Tibial artery (tissue), 4 donors: ENCODE measurements at regions not wholly inside any gene's neighbourhood (a gene's known extent, or its start where the extent isn't known, plus 50 kb on each side); places are given as distances from the start of the nearest gene placed in this dataset.
A peak's percentile ranks its signal among the peaks of the same experiment; 100 is the strongest.

Source experiments
- DNase-seq, 2 donors: peaks; one replicate each; pipeline ENCODE4 v3.0.0-alpha.2; 2019
- H3K27ac ChIP-seq, 2 donors: fragments of 200-600 bp; sonication (generic) in 1 of 2; 1 replicate in 1 of 2; 2 replicates in 1 of 2; pipeline ENCODE4 v1.5.1; 2018 to 2019; ENCODE audit warnings: mild to moderate bottlenecking in 1 of 2
- H3K27me3 ChIP-seq, 2 donors: fragments of 200-600 bp; sonication (generic) in 1 of 2; one replicate each; pipeline versions ENCODE4 v1.5.1 to v1.6.0; 2016 to 2019
- H3K36me3 ChIP-seq, 3 donors: fragments of 200-600 bp; sonication (generic) in 2 of 3; one replicate each; pipeline ENCODE4 v1.5.1; 2016 to 2019; ENCODE audit warnings: mild to moderate bottlenecking in 2 of 3
- H3K4me1 ChIP-seq, 4 donors: fragments of 200-600 bp; sonication (generic) in 2 of 4; 1 replicate in 3 of 4; 2 replicates in 1 of 4; pipeline ENCODE4 v1.5.1; 2016 to 2019
- H3K4me3 ChIP-seq, 2 donors: fragments of 200-600 bp; sonication (generic) in 1 of 2; 1 replicate in 1 of 2; 2 replicates in 1 of 2; pipeline ENCODE4 v1.5.1; 2018 to 2019; ENCODE audit warnings: mild to moderate bottlenecking in 2 of 2
- H3K9me3 ChIP-seq, 3 donors: fragments of 200-600 bp; sonication (generic) in 1 of 3; one replicate each; pipeline ENCODE4 v1.5.1; 2016 to 2019
- intact Hi-C: fragments of 100-400 bp; cut with DNase I; formaldehyde crosslinking; loops from one replicate; pipeline ENCODE4 v1.15.0; 2023; ENCODE audit warnings: low total_unique reads
- TF ChIP-seq, protein P1 (sequence below), 2 experiments: fragments of 200-600 bp in 1 of 2; fragments of 450-650 bp in 1 of 2; IDR thresholded peaks; one replicate each; pipeline ENCODE4 v1.5.1; 2017 to 2019; ENCODE audit warnings: antibody characterized with exemption in 2 of 2, mild to moderate bottlenecking in 1 of 2, moderate library complexity in 1 of 2

DNA sequence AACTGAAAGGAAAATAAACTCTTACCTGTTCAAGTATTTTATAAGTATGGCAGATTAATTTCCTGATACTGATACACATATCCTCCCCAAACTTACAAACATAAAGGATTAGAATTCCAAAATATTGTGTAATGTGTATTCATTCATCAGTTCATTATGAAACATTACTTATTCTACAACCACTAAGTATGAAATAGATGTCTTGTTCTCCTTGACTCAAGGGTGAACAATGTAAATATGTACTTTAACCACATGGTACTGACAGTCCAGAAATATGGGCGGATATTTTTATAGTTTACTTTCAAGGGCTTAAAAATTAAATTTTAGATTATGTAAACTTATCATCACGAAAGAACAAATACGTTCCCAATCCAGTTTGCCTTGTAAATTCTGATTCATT, 334.0 kb downstream of the LIG4 start:
- TF ChIP-seq, protein P1, sequence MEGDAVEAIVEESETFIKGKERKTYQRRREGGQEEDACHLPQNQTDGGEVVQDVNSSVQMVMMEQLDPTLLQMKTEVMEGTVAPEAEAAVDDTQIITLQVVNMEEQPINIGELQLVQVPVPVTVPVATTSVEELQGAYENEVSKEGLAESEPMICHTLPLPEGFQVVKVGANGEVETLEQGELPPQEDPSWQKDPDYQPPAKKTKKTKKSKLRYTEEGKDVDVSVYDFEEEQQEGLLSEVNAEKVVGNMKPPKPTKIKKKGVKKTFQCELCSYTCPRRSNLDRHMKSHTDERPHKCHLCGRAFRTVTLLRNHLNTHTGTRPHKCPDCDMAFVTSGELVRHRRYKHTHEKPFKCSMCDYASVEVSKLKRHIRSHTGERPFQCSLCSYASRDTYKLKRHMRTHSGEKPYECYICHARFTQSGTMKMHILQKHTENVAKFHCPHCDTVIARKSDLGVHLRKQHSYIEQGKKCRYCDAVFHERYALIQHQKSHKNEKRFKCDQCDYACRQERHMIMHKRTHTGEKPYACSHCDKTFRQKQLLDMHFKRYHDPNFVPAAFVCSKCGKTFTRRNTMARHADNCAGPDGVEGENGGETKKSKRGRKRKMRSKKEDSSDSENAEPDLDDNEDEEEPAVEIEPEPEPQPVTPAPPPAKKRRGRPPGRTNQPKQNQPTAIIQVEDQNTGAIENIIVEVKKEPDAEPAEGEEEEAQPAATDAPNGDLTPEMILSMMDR (IDR thresholded peaks at IDR 0.05): no peak
- Histone ChIP-seq H3K4me1 (no peaks in the 10 kb centered on the region), H3K9me3 (peaks cover 0 to 2% (median 0%) of the 10 kb centered on the region in 3 donors), H3K27me3 (no peaks in the 10 kb centered on the region), H3K36me3 (no peaks in the 10 kb centered on the region), H3K27ac (no peak overlapping the region), H3K4me3 (no peak overlapping the region)
- DNase-seq: no peak
- intact Hi-C loops: no loop called here

DNA sequence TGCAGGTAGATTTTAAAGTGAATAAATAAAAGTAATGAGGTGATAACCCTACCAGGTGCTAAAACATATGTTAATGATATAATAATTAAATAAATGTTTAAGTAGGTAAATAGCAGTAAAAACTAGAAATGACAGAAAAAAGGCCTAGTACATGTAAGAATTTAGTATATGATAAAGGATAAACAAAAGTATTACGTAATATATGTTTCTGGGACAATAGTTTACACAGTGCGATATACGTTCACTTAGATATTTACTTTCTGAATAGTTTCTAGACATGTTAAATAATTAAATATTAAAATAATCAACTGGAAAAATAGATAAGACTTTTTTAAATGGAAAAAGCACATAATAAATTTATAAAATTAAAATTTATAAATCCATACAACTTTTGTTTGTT, 340.9 kb downstream of the LIG4 start:
- H3K36me3 ChIP-seq: no peaks in the 10 kb centered on the region
- peaks cover 0 to 14% of the 10 kb centered on the region in 2 donors for H3K27me3 ChIP-seq
- no peak overlapping the region for H3K27ac ChIP-seq
- peaks cover 0 to 3% (median 0%) of the 10 kb centered on the region in 3 donors for H3K9me3 ChIP-seq
- TF ChIP-seq, protein P1 (IDR thresholded peaks at IDR 0.05): no peak
- no peak for DNase-seq
- no peak overlapping the region for H3K4me3 ChIP-seq
- no peaks in the 10 kb centered on the region for H3K4me1 ChIP-seq
- intact Hi-C loops: no loop called here

DNA sequence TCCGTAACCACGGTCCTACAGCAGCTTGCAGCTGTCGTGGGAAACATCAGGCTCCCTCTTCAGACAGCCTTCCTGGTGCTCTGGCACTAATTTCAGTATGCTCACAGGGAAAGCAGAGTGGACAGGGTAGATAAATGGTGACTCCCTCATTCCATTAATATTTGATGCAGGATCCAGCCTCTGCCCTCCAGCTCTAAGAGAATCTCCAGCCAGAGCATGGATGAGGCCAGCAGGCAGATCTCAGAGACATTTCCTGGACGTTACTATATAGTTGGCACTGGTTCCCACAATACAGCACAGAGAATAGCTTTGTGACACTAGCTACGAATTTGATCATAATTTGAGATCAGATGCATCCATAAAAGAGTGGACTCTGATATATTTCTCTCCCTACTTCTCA, 341.4 kb downstream of the LIG4 start:
- peaks cover 0 to 14% of the 10 kb centered on the region in 2 donors for H3K27me3 ChIP-seq
- no peak for DNase-seq
- TF ChIP-seq, protein P1 (IDR thresholded peaks at IDR 0.05): no peak

DNA sequence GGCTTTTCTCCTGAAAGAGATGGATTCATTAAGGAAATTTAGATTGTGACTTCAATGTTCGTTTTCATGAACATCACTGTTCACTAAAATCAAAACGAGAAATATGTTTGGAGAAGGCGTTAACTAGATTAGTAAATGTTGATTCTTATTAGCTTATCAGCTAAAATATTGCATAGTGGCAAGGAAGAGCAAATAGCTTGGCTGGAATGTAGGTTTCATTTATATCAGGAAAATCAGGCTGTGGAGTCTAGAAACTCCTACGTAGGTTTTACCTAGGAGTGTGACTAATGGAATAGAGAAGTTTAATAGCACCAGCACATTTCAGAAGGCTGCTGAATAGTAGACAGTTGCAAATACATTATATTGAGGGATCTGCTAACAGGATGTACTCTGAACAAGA, 344.9 kb downstream of the LIG4 start:
- H3K4me3 ChIP-seq: no peak overlapping the region
- H3K27me3 ChIP-seq: peaks cover 0 to 43% of the 10 kb centered on the region in 2 donors
- TF ChIP-seq, protein P1 (IDR thresholded peaks at IDR 0.05): no peak
- H3K9me3 ChIP-seq: no peaks in the 10 kb centered on the region
- H3K27ac ChIP-seq: no peak overlapping the region
- no peak for DNase-seq
- peaks cover 0 to 30% (median 22%) of the 10 kb centered on the region in 4 donors for H3K4me1 ChIP-seq
- no peaks in the 10 kb centered on the region for H3K36me3 ChIP-seq
- intact Hi-C loops: no loop called here

More for the DNA sequence above, 341.4 kb downstream of the LIG4 start:
- Histone ChIP-seq H3K4me1 (no peaks in the 10 kb centered on the region), H3K36me3 (no peaks in the 10 kb centered on the region), H3K9me3 (peaks cover 0 to 3% (median 0%) of the 10 kb centered on the region in 3 donors), H3K27ac (no peak overlapping the region), H3K4me3 (no peak overlapping the region)
- intact Hi-C loops: no loop called here

DNA sequence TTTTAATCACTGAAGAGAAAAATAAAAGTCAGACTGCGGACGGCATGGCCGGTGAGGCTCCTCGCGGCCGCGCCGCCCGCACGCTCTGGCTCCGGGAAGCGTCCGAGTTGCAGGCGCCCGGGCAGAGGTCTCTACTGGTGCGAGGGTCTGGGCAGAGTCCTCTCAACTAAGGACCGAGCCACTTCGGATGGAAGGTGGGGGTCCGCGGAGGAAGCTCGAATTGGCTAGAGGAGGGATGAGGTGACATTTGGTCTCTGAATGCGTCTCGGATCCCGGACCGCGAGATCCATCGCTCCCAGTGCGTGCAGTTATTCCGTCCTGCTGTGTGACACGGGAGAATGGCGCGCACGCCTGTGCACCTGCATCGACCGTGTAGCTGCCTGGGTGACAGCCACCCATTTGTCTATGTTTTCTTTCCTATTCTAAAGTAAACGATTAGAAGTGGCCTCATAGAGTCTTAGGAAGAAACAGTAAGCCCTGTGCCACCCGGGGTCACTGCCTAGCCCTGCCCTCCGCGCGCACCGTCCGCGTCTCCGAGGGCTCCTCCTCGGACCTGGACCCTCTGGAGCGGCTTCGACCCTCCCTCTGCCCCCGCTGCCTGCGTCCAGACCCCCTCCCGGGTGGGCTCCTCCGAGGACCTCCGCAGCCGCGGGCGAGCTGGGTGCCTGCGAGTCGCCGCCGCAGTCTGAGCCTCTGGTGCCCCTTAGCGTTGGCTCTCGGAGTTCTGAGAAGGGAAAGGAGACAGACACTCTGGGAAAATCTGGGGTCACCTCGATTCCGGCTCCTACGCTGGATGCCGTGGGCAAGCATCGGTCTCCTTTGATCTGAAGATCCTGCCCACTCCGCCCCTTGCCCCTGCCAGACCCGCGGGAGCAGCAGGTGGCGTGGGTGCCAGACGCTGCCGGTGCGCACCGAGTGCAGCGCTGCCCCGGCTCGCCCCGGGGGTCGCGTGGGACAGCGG, 347.4 kb downstream of the LIG4 start:
- TF ChIP-seq, protein P1 (IDR thresholded peaks at IDR 0.05): peak in 1 of 2 experiments; percentile 13
- Histone ChIP-seq H3K36me3 (no peaks in the 10 kb centered on the region), H3K4me1 (peaks cover 0 to 31% (median 22%) of the 10 kb centered on the region in 4 donors), H3K4me3 (peak overlapping the region; percentile 44 to 56), H3K27me3 (peaks cover 0 to 52% of the 10 kb centered on the region in 2 donors), H3K9me3 (no peaks in the 10 kb centered on the region), H3K27ac (no peak overlapping the region)
- no peak for DNase-seq
- intact Hi-C loops: no loop called here
